Mesendoderm (in vitro differentiated cells): ENCODE measurements at regions not wholly inside any gene's neighbourhood (a gene's known extent, or its start where the extent isn't known, plus 50 kb on each side); places are given as distances from the start of the nearest gene placed in this dataset.

Experiments
- DNase-seq: peaks from one replicate; pipeline ENCODE4 v3.0.0; 2013
- H2AK5ac ChIP-seq: 2 replicates; pipeline ENCODE4 v1.6.1; 2013; ENCODE audit warnings: low read length, inconsistent platforms
- H2BK120ac ChIP-seq: 2 replicates; pipeline ENCODE4 v1.6.1; 2013; ENCODE audit warnings: low read depth, mild to moderate bottlenecking, low read length, moderate library complexity, mixed read lengths
- H2BK15ac ChIP-seq: replicated peaks from 2 replicates; pipeline ENCODE4 v1.6.1; 2013; ENCODE audit warnings: low read depth, mild to moderate bottlenecking, moderate library complexity
- H2BK5ac ChIP-seq: 2 replicates; pipeline ENCODE4 v1.6.1; 2013; ENCODE audit warnings: low read length, inconsistent platforms
- H3K18ac ChIP-seq: 2 replicates; pipeline ENCODE4 v1.6.1; 2013; ENCODE audit warnings: mild to moderate bottlenecking, low read length, mixed read lengths
- H3K23ac ChIP-seq: one replicate; pipeline ENCODE4 v1.6.1; 2013; ENCODE audit warnings: low read length
- H3K27ac ChIP-seq: 2 replicates; pipeline ENCODE4 v1.5.1; 2013; ENCODE audit warnings: low read depth, mild to moderate bottlenecking, inconsistent platforms, low read length, moderate library complexity
- H3K27me3 ChIP-seq: 2 replicates; pipeline ENCODE4 v1.6.1; 2013; ENCODE audit warnings: low read length, control low read depth, mild to moderate bottlenecking, inconsistent platforms; ENCODE audit not compliant: insufficient read depth, poor library complexity
- H3K36me3 ChIP-seq: 2 replicates; pipeline ENCODE4 v1.6.1; 2013; ENCODE audit warnings: low read length, inconsistent platforms; ENCODE audit not compliant: control insufficient read depth, insufficient read depth
- H3K4ac ChIP-seq: one replicate; pipeline ENCODE4 v1.6.1; 2013; ENCODE audit warnings: low read depth, mild to moderate bottlenecking, low read length, moderate library complexity
- H3K4me1 ChIP-seq: 2 replicates; pipeline ENCODE4 v1.6.1; 2013; ENCODE audit warnings: low read depth, low read length, inconsistent platforms; ENCODE audit not compliant: control insufficient read depth
- H3K4me2 ChIP-seq: 2 replicates; pipeline ENCODE4 v1.6.1; 2013; ENCODE audit warnings: low read length
- H3K4me3 ChIP-seq: 2 replicates; pipeline ENCODE4 v1.5.1; 2013; ENCODE audit warnings: mild to moderate bottlenecking, low read length
- H3K56ac ChIP-seq: one replicate; pipeline ENCODE4 v1.6.1; 2013; ENCODE audit warnings: low read length
- H3K79me1 ChIP-seq: 2 replicates; pipeline ENCODE4 v1.6.1; 2013; ENCODE audit warnings: low read length, inconsistent platforms
- H3K79me2 ChIP-seq: 2 replicates; pipeline ENCODE4 v1.6.1; 2013; ENCODE audit warnings: mild to moderate bottlenecking, low read length; ENCODE audit not compliant: control insufficient read depth, insufficient read depth
- H3K9ac ChIP-seq: 2 replicates; pipeline ENCODE4 v1.6.1; 2013; ENCODE audit warnings: low read length, inconsistent platforms
- H4K5ac ChIP-seq: one replicate; pipeline ENCODE4 v1.6.1; 2013; ENCODE audit warnings: low read length
- H4K8ac ChIP-seq: one replicate; pipeline ENCODE4 v1.6.1; 2013; ENCODE audit warnings: low read depth, mild to moderate bottlenecking, control low read depth, low read length, moderate library complexity
- WGBS: extraction: QIAGEN DNeasy Blood & Tissue Kit; methylation state at CpG from one replicate; pipeline ENCODE4 v1.1.7; 2013; ENCODE audit warnings: low lambda C conversion rate, missing lambda C conversion rate; ENCODE audit not compliant: insufficient coverage; ENCODE audit errors: extremely low coverage; 5-methylcytosine and 5-hydroxymethylcytosine counted together

DNA sequence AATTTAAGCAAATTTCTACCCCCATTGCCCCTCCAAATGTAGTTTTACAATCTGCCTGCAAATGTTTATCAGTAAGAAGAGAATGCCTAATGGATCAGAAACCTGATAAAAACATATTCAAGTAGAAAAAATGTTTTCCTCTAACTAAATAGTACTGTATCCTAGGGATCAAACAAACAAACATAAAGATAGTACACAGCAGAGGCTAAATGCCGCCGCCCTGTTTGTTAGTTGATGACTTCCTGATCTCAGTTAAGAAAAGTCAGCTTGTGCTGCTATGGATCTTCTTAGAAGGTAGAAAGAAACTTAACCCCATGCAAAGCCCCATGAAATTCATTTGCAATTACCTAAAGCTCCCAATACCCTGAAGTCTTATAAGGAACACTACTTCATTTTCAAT, 387.3 kb upstream of the THBS1 start:
- H3K79me1 ChIP-seq: no peaks in the 10 kb centered on the region
- H3K23ac ChIP-seq: no peak overlapping the region
- no peak overlapping the region for H2BK5ac ChIP-seq
- H2BK120ac ChIP-seq: no peak overlapping the region
- no peak overlapping the region for H3K27ac ChIP-seq
- no peaks in the 10 kb centered on the region for H3K4me1 ChIP-seq
- no peak overlapping the region for H4K8ac ChIP-seq
- no peaks in the 10 kb centered on the region for H3K36me3 ChIP-seq
- H3K4me3 ChIP-seq: no peak overlapping the region
- no peak overlapping the region for H3K18ac ChIP-seq
- H3K9ac ChIP-seq: no peak overlapping the region
- no peak overlapping the region for H2BK15ac ChIP-seq
- no peak for DNase-seq
- no peak overlapping the region for H3K4me2 ChIP-seq
- no peak overlapping the region for H4K5ac ChIP-seq
- WGBS: no CpG with 5 or more reads among the region's 2 CpGs
- H3K4ac ChIP-seq: no peak overlapping the region
- no peaks in the 10 kb centered on the region for H3K27me3 ChIP-seq
- H2AK5ac ChIP-seq: no peak overlapping the region
- H3K79me2 ChIP-seq: no peaks in the 10 kb centered on the region
- H3K56ac ChIP-seq: no peak overlapping the region

DNA sequence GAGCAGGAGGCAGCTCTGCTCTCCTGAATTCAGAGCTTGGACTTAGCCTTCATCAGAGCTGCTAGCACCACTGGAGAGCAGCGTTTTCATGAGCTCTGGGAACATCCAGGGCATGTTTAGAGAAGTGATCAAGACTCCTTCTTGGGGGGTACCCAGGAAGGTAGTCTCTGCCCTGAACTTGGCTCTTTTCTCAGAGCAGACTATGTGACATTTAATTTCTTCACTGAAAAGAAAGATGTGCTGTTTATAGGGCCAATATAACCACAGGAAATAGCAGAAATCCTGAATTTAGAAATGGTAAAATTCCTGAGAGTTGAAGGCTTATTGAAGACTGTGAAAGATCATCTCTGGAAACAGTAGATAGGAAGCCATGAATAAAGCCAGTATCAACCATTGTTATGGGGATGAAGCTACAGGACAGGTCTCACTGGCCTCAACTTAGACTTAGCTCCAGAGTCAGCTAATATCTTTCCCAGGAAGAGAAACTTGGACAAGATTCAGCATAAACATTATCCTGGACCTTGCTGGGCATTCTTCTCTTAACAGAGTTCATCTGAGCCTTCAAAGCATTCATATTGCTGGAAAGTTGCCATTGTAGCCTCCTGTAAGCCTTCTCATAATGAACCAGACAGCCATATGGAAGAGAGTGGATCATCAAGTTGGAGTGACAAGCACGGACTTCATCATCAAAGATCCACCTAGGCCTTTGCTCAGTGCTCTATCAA, 386.6 kb upstream of the THBS1 start:
- no peak overlapping the region for H3K4me3 ChIP-seq
- H2BK120ac ChIP-seq: no peak overlapping the region
- no peaks in the 10 kb centered on the region for H3K27me3 ChIP-seq
- no peak overlapping the region for H4K8ac ChIP-seq
- H3K4ac ChIP-seq: no peak overlapping the region
- H4K5ac ChIP-seq: no peak overlapping the region
- no CpG with 5 or more reads among the region's 2 CpGs for WGBS
- H3K27ac ChIP-seq: no peak overlapping the region
- H2BK15ac ChIP-seq: no peak overlapping the region
- H3K79me1 ChIP-seq: no peaks in the 10 kb centered on the region
- no peaks in the 10 kb centered on the region for H3K79me2 ChIP-seq
- H3K36me3 ChIP-seq: no peaks in the 10 kb centered on the region
- H3K23ac ChIP-seq: no peak overlapping the region
- no peak overlapping the region for H3K9ac ChIP-seq
- no peak overlapping the region for H3K18ac ChIP-seq
- no peak overlapping the region for H3K4me2 ChIP-seq
- H2BK5ac ChIP-seq: no peak overlapping the region
- no peak overlapping the region for H3K56ac ChIP-seq
- H3K4me1 ChIP-seq: no peaks in the 10 kb centered on the region
- H2AK5ac ChIP-seq: no peak overlapping the region
- DNase-seq: no peak

DNA sequence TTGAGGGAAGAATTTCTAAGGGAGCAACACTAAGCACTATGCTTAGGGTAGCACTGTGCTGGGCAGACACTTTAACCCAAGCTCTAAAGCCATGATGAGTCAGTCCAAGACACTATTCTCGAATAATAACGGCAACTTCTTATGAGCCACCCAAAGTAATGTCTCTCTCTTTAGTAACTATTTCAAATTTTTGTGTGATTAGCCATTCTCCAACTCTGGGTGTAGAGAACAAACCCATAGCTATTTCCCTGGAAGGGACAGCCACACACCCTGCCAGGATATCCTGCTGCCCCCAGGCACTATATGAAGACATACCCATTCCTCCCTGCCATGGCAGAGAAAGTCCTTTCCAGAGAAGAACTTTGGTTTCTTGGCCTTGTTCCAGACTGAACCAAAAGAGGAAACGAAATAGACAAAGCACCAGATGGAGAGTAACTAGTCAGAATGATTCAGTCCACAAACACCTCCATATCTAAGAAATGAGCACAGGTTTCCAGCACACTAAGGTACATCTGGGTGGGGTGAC, 384.9 kb upstream of the THBS1 start:
- Histone ChIP-seq H3K36me3 (no peaks in the 10 kb centered on the region), H3K79me1 (no peaks in the 10 kb centered on the region), H3K4me2 (no peak overlapping the region), H2BK5ac (no peak overlapping the region), H3K4me1 (no peaks in the 10 kb centered on the region), H4K5ac (no peak overlapping the region), H3K79me2 (no peaks in the 10 kb centered on the region), H3K4ac (no peak overlapping the region), H3K9ac (no peak overlapping the region), H2BK120ac (no peak overlapping the region), H3K18ac (no peak overlapping the region), H3K4me3 (no peak overlapping the region), H3K27ac (no peak overlapping the region), H4K8ac (no peak overlapping the region), H2AK5ac (no peak overlapping the region), H3K27me3 (no peaks in the 10 kb centered on the region), H2BK15ac (no peak overlapping the region), H3K56ac (no peak overlapping the region), H3K23ac (no peak overlapping the region)
- no peak for DNase-seq
- WGBS: no CpG with 5 or more reads among the region's 3 CpGs

DNA sequence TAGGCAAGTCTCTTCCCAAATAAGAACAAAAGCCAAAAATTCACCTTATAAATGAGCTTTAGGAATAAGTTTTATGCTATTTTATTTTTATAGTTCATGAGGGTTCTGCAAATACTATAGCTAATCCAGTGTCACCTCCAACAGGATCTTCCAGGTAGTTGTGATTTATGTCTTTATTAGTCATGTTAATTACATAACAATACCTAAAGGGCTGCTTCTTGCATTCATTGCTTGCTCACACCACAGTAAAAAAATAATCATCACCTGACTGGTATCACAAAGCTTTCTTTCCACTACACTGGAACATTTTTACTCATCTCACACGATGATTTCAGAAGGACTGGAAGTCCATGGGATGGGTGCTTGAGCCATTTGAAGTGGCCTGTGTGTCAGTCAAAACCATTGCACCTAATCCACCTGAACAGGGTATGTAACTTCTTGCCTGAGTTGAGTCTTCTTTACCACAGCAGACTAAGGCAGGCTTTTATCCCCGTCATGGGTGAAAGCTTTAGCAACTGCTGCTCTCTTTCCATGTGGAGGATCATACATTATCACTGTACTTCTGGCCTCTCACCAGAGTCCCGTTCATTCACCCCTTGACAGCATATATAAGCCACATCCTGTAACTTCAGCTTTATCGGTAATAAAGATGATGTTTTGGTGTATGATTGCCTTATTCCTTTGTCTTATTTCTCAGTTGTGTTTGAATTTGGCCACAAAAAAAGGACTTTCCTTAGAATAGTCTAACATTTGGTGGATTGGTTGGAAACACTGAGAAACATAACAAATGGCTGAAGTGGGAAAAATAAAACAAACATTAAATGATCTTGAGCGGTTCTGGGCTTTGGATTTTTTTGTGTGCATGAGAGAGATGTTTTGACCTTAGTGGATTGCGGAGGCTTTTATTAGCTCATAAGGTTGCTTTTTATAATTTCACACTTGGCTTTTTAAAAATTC, 382.6 kb upstream of the THBS1 start:
- no peak overlapping the region for H2BK120ac ChIP-seq
- H3K27ac ChIP-seq: no peak overlapping the region
- DNase-seq: no peak
- H3K56ac ChIP-seq: no peak overlapping the region
- H3K9ac ChIP-seq: no peak overlapping the region
- WGBS: no CpG with 5 or more reads among the region's 6 CpGs
- H2BK5ac ChIP-seq: no peak overlapping the region
- H3K23ac ChIP-seq: no peak overlapping the region
- no peak overlapping the region for H3K18ac ChIP-seq
- no peak overlapping the region for H2BK15ac ChIP-seq
- no peak overlapping the region for H3K4ac ChIP-seq
- H2AK5ac ChIP-seq: no peak overlapping the region
- H3K4me2 ChIP-seq: no peak overlapping the region
- no peak overlapping the region for H4K5ac ChIP-seq
- H3K79me1 ChIP-seq: no peaks in the 10 kb centered on the region
- H4K8ac ChIP-seq: no peak overlapping the region
- H3K4me3 ChIP-seq: no peak overlapping the region
- H3K79me2 ChIP-seq: no peaks in the 10 kb centered on the region
- H3K4me1 ChIP-seq: no peaks in the 10 kb centered on the region
- no peaks in the 10 kb centered on the region for H3K36me3 ChIP-seq
- H3K27me3 ChIP-seq: no peaks in the 10 kb centered on the region

DNA sequence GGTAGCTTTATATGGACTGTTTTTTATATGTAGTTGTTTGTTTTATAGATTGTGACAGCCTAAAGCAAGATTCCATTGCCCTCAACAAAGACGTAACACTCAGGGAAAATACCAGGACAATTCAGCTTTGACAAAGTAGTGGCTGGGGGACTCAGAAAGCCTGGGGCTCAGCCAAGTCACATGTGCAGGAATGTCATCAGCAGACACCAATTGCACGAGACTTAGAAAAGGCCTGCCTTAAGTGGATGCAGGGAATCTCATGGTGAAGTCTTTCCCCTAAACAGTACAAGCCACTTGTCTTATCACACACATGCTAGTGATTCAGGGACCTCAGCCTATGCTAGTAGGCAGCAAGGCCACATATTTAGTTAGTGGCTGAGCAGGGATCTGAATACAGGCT, 381.8 kb upstream of the THBS1 start:
- Histone ChIP-seq H4K8ac (no peak overlapping the region), H3K56ac (no peak overlapping the region), H2BK15ac (no peak overlapping the region), H4K5ac (no peak overlapping the region), H3K27me3 (no peaks in the 10 kb centered on the region), H3K23ac (no peak overlapping the region), H2BK5ac (no peak overlapping the region), H2BK120ac (no peak overlapping the region), H3K4ac (no peak overlapping the region), H3K18ac (no peak overlapping the region), H3K4me2 (no peak overlapping the region), H2AK5ac (no peak overlapping the region), H3K79me1 (no peaks in the 10 kb centered on the region), H3K9ac (no peak overlapping the region), H3K27ac (no peak overlapping the region), H3K4me1 (no peaks in the 10 kb centered on the region), H3K79me2 (no peaks in the 10 kb centered on the region), H3K36me3 (no peaks in the 10 kb centered on the region), H3K4me3 (no peak overlapping the region)
- peak; percentile 51 for DNase-seq
- WGBS: no CpG with 5 or more reads among the region's 2 CpGs
